Heart right ventricle (tissue), 16 donors: ENCODE measurements at regions not wholly inside any gene's neighbourhood (a gene's known extent, or its start where the extent isn't known, plus 50 kb on each side); places are given as distances from the start of the nearest gene placed in this dataset.
A peak's percentile ranks its signal among the peaks of the same experiment; 100 is the strongest.
"Not testable (repeated sequence)": the region's sequence is repeated elsewhere in the genome, so short reads cannot be mapped to it uniquely, and the experiment has no call there.

Experiments
- ATAC-seq, 8 donors: fragments of 200-7000 bp; cut with Tn5 transposase; one replicate each; pipeline ENCODE4 v1.9.1; 2020; ENCODE audit warnings: mild to moderate bottlenecking in 8 of 8, moderate library complexity in 8 of 8, moderate number of reproducible peaks in 1 of 8
- DNase-seq, 2 donors: peaks; one replicate each; pipeline ENCODE4 v3.0.0-alpha.2; 2020
- H3K27ac ChIP-seq, 10 donors: fragments of 200-600 bp; sonication (generic) in 2 of 10; one replicate each; pipeline versions ENCODE4 v1.5.0 to v1.8.0; 2020 to 2022; ENCODE audit warnings: mild to moderate bottlenecking in 3 of 10
- H3K27me3 ChIP-seq, 7 donors: fragments of 200-600 bp; one replicate each; pipeline ENCODE4 v1.8.0; 2021 to 2022; ENCODE audit warnings: mild to moderate bottlenecking in 2 of 7
- H3K36me3 ChIP-seq, 9 donors: fragments of 200-600 bp; sonication (generic) in 1 of 9; one replicate each; pipeline versions ENCODE4 v1.5.0 to v1.8.0; 2020 to 2022; ENCODE audit warnings: mild to moderate bottlenecking in 2 of 9
- H3K4me1 ChIP-seq, 9 donors: fragments of 200-600 bp; sonication (generic) in 1 of 9; one replicate each; pipeline versions ENCODE4 v1.5.0 to v1.8.0; 2020 to 2022; ENCODE audit warnings: mild to moderate bottlenecking in 4 of 9
- H3K4me3 ChIP-seq, 10 donors: fragments of 200-600 bp; sonication (generic) in 2 of 10; one replicate each; pipeline versions ENCODE4 v1.5.0 to v1.8.0; 2020 to 2022; ENCODE audit warnings: mild to moderate bottlenecking in 7 of 10, moderate library complexity in 2 of 10
- H3K9me3 ChIP-seq, 11 donors: fragments of 200-600 bp in 10 of 11; sonication (generic) in 2 of 11; one replicate each; pipeline versions ENCODE4 v1.5.0 to v1.8.0; 2013 to 2022; ENCODE audit warnings: mild to moderate bottlenecking in 2 of 11, control low read depth in 1 of 11, moderate library complexity in 1 of 11
- CTCF ChIP-seq, 9 donors: fragments of 200-600 bp; sonication (generic) in 2 of 9; IDR thresholded peaks; one replicate each; pipeline versions ENCODE4 v1.5.0 to v1.8.0; 2021 to 2022; ENCODE audit warnings: antibody characterized with exemption in 9 of 9, mild to moderate bottlenecking in 5 of 9, moderate library complexity in 1 of 9
- WGBS, 2 donors: extraction: QIAGEN DNeasy Blood & Tissue Kit; methylation state at CpG; one replicate each; pipeline ENCODE4 v1.1.7; 2013; ENCODE audit warnings: inconsistent platforms in 1 of 2; 5-methylcytosine and 5-hydroxymethylcytosine counted together
- intact Hi-C, 10 donors: fragments of 100-400 bp; cut with DNase I; formaldehyde crosslinking; loops; one replicate each; pipeline versions ENCODE4 v1.11.1 to v1.14.2; 2022
- donor health status: Arrhythmogenic right ventricular cardiomyopathy.
- donor health status: ischemic (EF 13 %, LVEDD 7.1; RV severe dilation, severe dysfunction).
- donor health status: healthy with polysubstance abuse.
- donor health status: DM: no; HTN: yes; CAD: no.
- donor health status: DM: no; HTN: no; CAD: no.
- donor health status: ischemic (EF 25% LVEDD 6.9; RV normal size, moderate dysfunction).
- donor health status: ischemic (EF 25% LVEDD 5.7; RV mildly dilated, moderate dysfunction).
- donor health status: healthy.
- donor health status: DM: yes; HTN: yes; CAD: no.
- donor health status: Ischemic cardiomyopathy.
- donor health status: ischemic (EF 35%, LVEDD 5.7; RV mildly dilated, moderate dysfunction).
- donor health status: nonischemic (EF 11% LVEDD 7.7; RV severe dilation, severe dysfunction).
- donor health status: DM: yes; HTN: yes; CAD: no.
- donor health status: PGD.
- donor health status: ischemic (EF 29% LVEDD 5.4; RV normal size, mild dysfunction).
- donor health status: nonischemic (EF 23%, LVEDD 6.1; RV moderate dilation, normal function).

GRCh38 chr4:4084171-4084570, 142.6 kb downstream of the OTOP1 start:
- ATAC-seq, H3K4me1 ChIP-seq, H3K36me3 ChIP-seq, DNase-seq, H3K27me3 ChIP-seq, H3K9me3 ChIP-seq, H3K4me3 ChIP-seq, intact Hi-C loops, H3K27ac ChIP-seq: not testable (repeated sequence)
- WGBS, 2 donors = 85 to 87% methylated on average over 6 of the region's 6 CpGs

GRCh38 chr4:4089716-4090419, 136.9 kb downstream of the OTOP1 start:
- H3K27me3 ChIP-seq, intact Hi-C loops, H3K4me1 ChIP-seq, H3K9me3 ChIP-seq, H3K36me3 ChIP-seq, DNase-seq, H3K27ac ChIP-seq, ATAC-seq, H3K4me3 ChIP-seq: not testable (repeated sequence)
- WGBS, 2 donors = 44 to 49% methylated on average over 7 of the region's 7 CpGs

GRCh38 chr4:4090720-4091119, 136.0 kb downstream of the OTOP1 start:
- ATAC-seq, H3K4me3 ChIP-seq, H3K36me3 ChIP-seq, H3K9me3 ChIP-seq, DNase-seq, H3K27me3 ChIP-seq, H3K4me1 ChIP-seq, H3K27ac ChIP-seq, intact Hi-C loops: not testable (repeated sequence)
- 49 to 51% methylated on average over 4 of the region's 4 CpGs for WGBS, 2 donors

- H3K9me3 ChIP-seq, H3K4me1 ChIP-seq, ATAC-seq, H3K27me3 ChIP-seq, H3K27ac ChIP-seq, DNase-seq, intact Hi-C loops, H3K36me3 ChIP-seq, H3K4me3 ChIP-seq: not testable (repeated sequence)
- WGBS, 2 donors = 66 to 74% methylated on average over 4 of the region's 4 CpGs
Observed at GRCh38 chr4:4092159-4092558, 134.6 kb downstream of the OTOP1 start.

GRCh38 chr4:4099610-4100009, 127.1 kb downstream of the OTOP1 start:
- H3K27me3 ChIP-seq = peaks cover 0 to 10% (median 0%) of the 10 kb centered on the region in 7 donors
- H3K9me3 ChIP-seq, H3K36me3 ChIP-seq, H3K27ac ChIP-seq, H3K4me3 ChIP-seq, DNase-seq, ATAC-seq, H3K4me1 ChIP-seq: not testable (repeated sequence)
- intact Hi-C loops = loop anchor here in 3 of 10 donors (10.0 kb wide), 2 partner anchors 105 to 115 kb away; no protein-coding TSS in a partner anchor
- WGBS, 2 donors = 59 to 75% methylated on average over 3 of the region's 4 CpGs

- intact Hi-C loops = loop anchor here in 5 of 10 donors (2.0 to 10.0 kb wide), 4 partner anchors 112 to 122 kb away; no protein-coding TSS in a partner anchor
- not testable (repeated sequence) for H3K4me1 ChIP-seq, ATAC-seq, H3K27ac ChIP-seq, H3K9me3 ChIP-seq, DNase-seq, H3K36me3 ChIP-seq
- WGBS, 2 donors = 0% methylated on average over 20 to 36 of the region's 36 CpGs
- Histone ChIP-seq H3K27me3 (peaks cover 0 to 53% (median 4%) of the 10 kb centered on the region in 7 donors), H3K4me3 (peak overlapping the region in 9 of 10 donors; percentile 26 to 56 (median 41))
Observed at GRCh38 chr4:4106923-4107322, 119.8 kb downstream of the OTOP1 start.

GRCh38 chr4:4107411-4108107, 119.2 kb downstream of the OTOP1 start:
- peak overlapping the region in 8 of 10 donors; percentile 26 to 56 (median 40) for H3K4me3 ChIP-seq
- H3K9me3 ChIP-seq, H3K4me1 ChIP-seq, H3K36me3 ChIP-seq, H3K27ac ChIP-seq: not testable (repeated sequence)
- DNase-seq (peak; percentile 27 to 70), ATAC-seq (peak in 2 of 8 donors; percentile 69 to 82)
- peak in 8 of 9 donors; percentile 60 to 89 (median 70) for TF ChIP-seq CTCF (IDR thresholded peaks at IDR 0.05)
- WGBS, 2 donors = 12 to 13% methylated on average over 42 to 43 of the region's 52 CpGs
- peaks cover 0 to 46% (median 4%) of the 10 kb centered on the region in 7 donors for H3K27me3 ChIP-seq
- intact Hi-C loops = loop anchor here in 5 of 10 donors (2.0 to 10.0 kb wide), 4 partner anchors 113 to 123 kb away; no protein-coding TSS in a partner anchor

GRCh38 chr4:4115381-4115780, 111.3 kb downstream of the OTOP1 start:
- H3K27ac ChIP-seq, ATAC-seq, H3K36me3 ChIP-seq, intact Hi-C loops, DNase-seq, H3K4me3 ChIP-seq, H3K27me3 ChIP-seq, H3K9me3 ChIP-seq, H3K4me1 ChIP-seq: not testable (repeated sequence)
- WGBS, 2 donors = 80 to 85% methylated on average over 13 of the region's 13 CpGs

GRCh38 chr4:4116901-4117300, 109.8 kb downstream of the OTOP1 start:
- 43 to 50% methylated on average over 1 of the region's 1 CpG for WGBS, 2 donors
- intact Hi-C loops, H3K27me3 ChIP-seq: not testable (repeated sequence)

GRCh38 chr4:4134368-4134767, 92.4 kb downstream of the OTOP1 start:
- intact Hi-C loops = not testable (repeated sequence)
- 80 to 85% methylated on average over 8 of the region's 8 CpGs for WGBS, 2 donors

More at GRCh38 chr4:4116901-4117300, 109.8 kb downstream of the OTOP1 start:
- H3K4me1 ChIP-seq, H3K36me3 ChIP-seq, H3K9me3 ChIP-seq, H3K27ac ChIP-seq, H3K4me3 ChIP-seq, ATAC-seq, DNase-seq: not testable (repeated sequence)

More at GRCh38 chr4:4134368-4134767, 92.4 kb downstream of the OTOP1 start:
- not testable (repeated sequence) for H3K9me3 ChIP-seq, H3K36me3 ChIP-seq, DNase-seq, H3K27ac ChIP-seq, H3K4me1 ChIP-seq, H3K4me3 ChIP-seq, ATAC-seq
- peaks cover 0 to 13% (median 0%) of the 10 kb centered on the region in 7 donors for H3K27me3 ChIP-seq
